ENCODE measurements at regions not wholly inside any gene's neighbourhood (a gene's known extent, or its start where the extent isn't known, plus 50 kb on each side); places are given as distances from the start of the nearest gene placed in this dataset.

GRCh38 chr14:30305346-30305745 is 253.6 kb upstream of the G2E3 start:
- Histone ChIP-seq H3K9me3 (no peaks in the 10 kb centered on the region), H3K4me1 (no peaks in the 10 kb centered on the region), H3K4me3 (no peak overlapping the region), H3K36me3 (no peaks in the 10 kb centered on the region), H3K27ac (no peak overlapping the region), H3K27me3 (no peaks in the 10 kb centered on the region)
- ATAC-seq: no peak
- TF ChIP-seq CTCF (IDR thresholded peaks at IDR 0.05): no peak
- intact Hi-C loops (cut with DNase I): no loop called here
- DNase-seq: no peak

GRCh38 chr14:30309405-30309804 is 249.6 kb upstream of the G2E3 start:
- ATAC-seq (no peak), DNase-seq (no peak)
- Histone ChIP-seq H3K36me3 (no peaks in the 10 kb centered on the region), H3K27ac (no peak overlapping the region), H3K27me3 (no peaks in the 10 kb centered on the region), H3K4me1 (no peaks in the 10 kb centered on the region), H3K4me3 (no peak overlapping the region), H3K9me3 (no peaks in the 10 kb centered on the region)
- intact Hi-C loops (cut with DNase I): no loop called here
- TF ChIP-seq CTCF (IDR thresholded peaks at IDR 0.05): no peak

GRCh38 chr14:30312214-30312613 is 246.7 kb upstream of the G2E3 start:
- ATAC-seq: no peak
- H3K9me3 ChIP-seq: no peaks in the 10 kb centered on the region

GRCh38 chr14:30317729-30318128 is 241.2 kb upstream of the G2E3 start:
- no peak for ATAC-seq
- H3K27ac ChIP-seq: no peak overlapping the region
- DNase-seq: no peak
- H3K4me3 ChIP-seq: no peak overlapping the region
- no peaks in the 10 kb centered on the region for H3K27me3 ChIP-seq
- intact Hi-C loops (cut with DNase I): no loop called here
- no peaks in the 10 kb centered on the region for H3K9me3 ChIP-seq
- no peaks in the 10 kb centered on the region for H3K36me3 ChIP-seq
- TF ChIP-seq CTCF (IDR thresholded peaks at IDR 0.05): no peak
- H3K4me1 ChIP-seq: no peaks in the 10 kb centered on the region

More at GRCh38 chr14:30312214-30312613, 246.7 kb upstream of the G2E3 start:
- no peak for DNase-seq
- H3K27ac ChIP-seq: no peak overlapping the region
- H3K4me1 ChIP-seq: no peaks in the 10 kb centered on the region
- TF ChIP-seq CTCF (IDR thresholded peaks at IDR 0.05): no peak
- intact Hi-C loops (cut with DNase I): no loop called here
- no peaks in the 10 kb centered on the region for H3K36me3 ChIP-seq
- no peak overlapping the region for H3K4me3 ChIP-seq
- no peaks in the 10 kb centered on the region for H3K27me3 ChIP-seq

- no peak for TF ChIP-seq CTCF (IDR thresholded peaks at IDR 0.05)
- no peaks in the 10 kb centered on the region for H3K27me3 ChIP-seq
- no peaks in the 10 kb centered on the region for H3K9me3 ChIP-seq
- no peak overlapping the region for H3K27ac ChIP-seq
- no peaks in the 10 kb centered on the region for H3K4me1 ChIP-seq
- H3K36me3 ChIP-seq: no peaks in the 10 kb centered on the region
- H3K4me3 ChIP-seq: no peak overlapping the region
- intact Hi-C loops (cut with DNase I): no loop called here
- ATAC-seq (no peak), DNase-seq (no peak)
These were observed 236.1 kb upstream of the G2E3 start for GRCh38 chr14:30322819-30323218.

GRCh38 chr14:30330033-30330432 is 228.9 kb upstream of the G2E3 start:
- H3K27ac ChIP-seq: no peak overlapping the region
- intact Hi-C loops (cut with DNase I): no loop called here
- no peak for TF ChIP-seq CTCF (IDR thresholded peaks at IDR 0.05)
- no peaks in the 10 kb centered on the region for H3K36me3 ChIP-seq
- no peak for DNase-seq
- no peak overlapping the region for H3K4me3 ChIP-seq
- H3K4me1 ChIP-seq: no peaks in the 10 kb centered on the region
- no peaks in the 10 kb centered on the region for H3K9me3 ChIP-seq
- H3K27me3 ChIP-seq: no peaks in the 10 kb centered on the region
- ATAC-seq: no peak
